HFF-Myc (cell line): ENCODE measurements at regions not wholly inside any gene's neighbourhood (a gene's known extent, or its start where the extent isn't known, plus 50 kb on each side); places are given as distances from the start of the nearest gene placed in this dataset.
A peak's percentile ranks its signal among the peaks of the same experiment; 100 is the strongest.

ENCODE experiments used
- DNase-seq: peaks from one replicate; pipeline ENCODE4 v3.0.0-alpha.2; 2011; ENCODE audit warnings: low read depth; ENCODE audit errors: extremely low read depth
- H3K4me3 ChIP-seq: replicated peaks from 2 replicates; pipeline ENCODE4 v1.5.1; 2011; ENCODE audit warnings: low read depth, mild to moderate bottlenecking, control low read depth, low read length
- TF ChIP-seq, protein P1 (sequence below): IDR thresholded peaks from 2 replicates; pipeline ENCODE4 v1.5.1; 2012; ENCODE audit warnings: mild to moderate bottlenecking, low read depth, low read length, control low read depth; ENCODE audit errors: missing control alignments

DNA sequence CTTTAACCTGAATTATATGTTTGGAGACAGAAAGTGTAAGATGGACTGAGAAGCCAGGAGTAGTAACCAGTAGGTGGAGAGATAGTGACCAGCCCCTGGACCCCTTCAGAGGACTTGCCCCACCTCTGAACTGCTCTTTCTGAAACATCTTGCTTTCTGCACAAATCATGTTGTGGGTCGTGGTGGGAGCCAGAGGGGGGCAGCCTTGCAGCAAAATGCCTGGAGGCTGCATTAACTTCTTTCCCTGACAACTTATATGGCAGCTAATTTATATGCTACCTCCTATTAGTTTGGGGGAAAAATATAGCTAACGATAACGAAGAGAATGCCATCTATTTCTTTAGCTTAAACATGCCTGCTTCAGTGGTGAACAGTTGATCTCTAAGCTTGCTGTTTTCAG, 859.8 kb downstream of the MAFB start:
- H3K4me3 ChIP-seq: no peak overlapping the region
- TF ChIP-seq, protein P1, sequence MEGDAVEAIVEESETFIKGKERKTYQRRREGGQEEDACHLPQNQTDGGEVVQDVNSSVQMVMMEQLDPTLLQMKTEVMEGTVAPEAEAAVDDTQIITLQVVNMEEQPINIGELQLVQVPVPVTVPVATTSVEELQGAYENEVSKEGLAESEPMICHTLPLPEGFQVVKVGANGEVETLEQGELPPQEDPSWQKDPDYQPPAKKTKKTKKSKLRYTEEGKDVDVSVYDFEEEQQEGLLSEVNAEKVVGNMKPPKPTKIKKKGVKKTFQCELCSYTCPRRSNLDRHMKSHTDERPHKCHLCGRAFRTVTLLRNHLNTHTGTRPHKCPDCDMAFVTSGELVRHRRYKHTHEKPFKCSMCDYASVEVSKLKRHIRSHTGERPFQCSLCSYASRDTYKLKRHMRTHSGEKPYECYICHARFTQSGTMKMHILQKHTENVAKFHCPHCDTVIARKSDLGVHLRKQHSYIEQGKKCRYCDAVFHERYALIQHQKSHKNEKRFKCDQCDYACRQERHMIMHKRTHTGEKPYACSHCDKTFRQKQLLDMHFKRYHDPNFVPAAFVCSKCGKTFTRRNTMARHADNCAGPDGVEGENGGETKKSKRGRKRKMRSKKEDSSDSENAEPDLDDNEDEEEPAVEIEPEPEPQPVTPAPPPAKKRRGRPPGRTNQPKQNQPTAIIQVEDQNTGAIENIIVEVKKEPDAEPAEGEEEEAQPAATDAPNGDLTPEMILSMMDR: peak; percentile 48
- DNase-seq: no peak

DNA sequence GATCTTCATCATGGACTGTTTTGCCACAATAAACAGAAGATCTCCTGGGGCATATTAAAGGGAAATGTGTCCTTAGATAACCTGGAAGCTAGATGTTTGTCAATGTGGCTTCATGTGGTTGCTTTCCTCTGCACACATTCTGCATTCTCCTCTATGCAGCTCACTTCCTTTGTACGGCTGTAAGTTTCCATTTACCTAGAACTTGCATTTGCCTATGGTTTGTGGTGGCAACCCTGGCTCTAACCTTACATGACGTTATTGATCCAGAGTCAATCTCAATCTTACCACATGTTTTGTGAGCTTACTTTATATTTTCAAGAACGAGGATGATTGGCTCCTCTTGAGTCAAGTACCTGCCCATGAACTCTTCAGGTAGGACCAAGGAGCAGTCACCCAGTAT, 863.1 kb downstream of the MAFB start:
- TF ChIP-seq, protein P1: no peak
- H3K4me3 ChIP-seq: no peak overlapping the region
- no peak for DNase-seq

DNA sequence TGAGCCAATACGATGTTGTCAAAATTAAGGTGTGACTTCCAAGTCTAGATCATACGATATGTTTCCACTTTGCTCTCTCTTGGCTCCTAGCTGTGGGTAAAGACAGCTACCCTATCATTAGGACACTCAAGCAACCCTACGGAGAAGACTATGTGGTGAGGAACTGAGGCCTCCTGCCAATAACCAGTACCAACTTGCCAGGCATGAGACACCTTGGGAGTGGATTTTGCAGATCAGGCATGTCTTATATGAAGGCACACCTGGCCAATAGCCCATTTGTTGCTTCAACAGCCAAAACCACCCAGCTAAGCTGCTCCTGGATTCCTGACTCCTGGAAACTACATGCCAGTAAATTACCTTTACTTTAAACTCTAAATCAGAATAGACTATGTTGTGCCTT, 863.4 kb downstream of the DHX35 start:
- TF ChIP-seq, protein P1: no peak
- no peak for DNase-seq
- no peak overlapping the region for H3K4me3 ChIP-seq

DNA sequence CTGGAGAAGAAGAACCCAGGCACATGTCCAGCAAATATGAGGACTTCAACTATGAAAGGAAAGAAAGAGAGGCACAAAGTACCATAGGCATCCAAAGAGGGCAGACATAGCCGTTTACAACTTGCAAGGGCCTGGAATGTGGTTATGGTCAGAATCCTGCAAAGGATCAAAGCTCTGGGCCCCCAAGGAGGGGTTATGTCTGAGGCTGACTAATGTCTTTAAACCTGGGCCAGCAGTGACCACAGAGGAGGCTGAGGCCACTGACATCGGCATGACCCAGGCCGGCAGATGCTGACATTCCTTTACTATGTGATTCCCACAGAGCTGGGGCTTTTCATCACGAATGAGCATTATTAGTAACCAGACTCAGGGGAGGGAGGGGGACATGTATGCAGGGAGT, 861.1 kb downstream of the DHX35 start:
- DNase-seq: peak; percentile 11
- H3K4me3 ChIP-seq: no peak overlapping the region
- TF ChIP-seq, protein P1: no peak

DNA sequence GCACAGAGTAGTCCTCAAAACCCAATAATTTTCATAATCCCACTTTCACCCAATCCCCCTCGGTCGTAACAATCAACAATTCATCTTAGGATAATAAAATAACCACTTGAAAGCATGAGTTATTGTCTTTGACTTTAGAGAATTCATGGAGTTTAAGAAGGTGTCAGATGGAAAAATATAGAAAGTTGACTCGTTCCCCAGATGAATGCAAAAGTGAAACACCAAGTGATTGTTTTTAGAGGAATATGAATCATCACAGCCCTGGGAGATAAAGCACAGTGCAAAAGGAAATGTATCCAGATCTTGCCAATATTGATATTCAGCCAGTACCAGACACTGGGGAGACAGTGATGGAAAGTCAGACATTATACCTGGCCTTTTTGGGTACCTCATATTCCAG, 860.5 kb downstream of the DHX35 start:
- no peak overlapping the region for H3K4me3 ChIP-seq
- TF ChIP-seq, protein P1: no peak
- no peak for DNase-seq

DNA sequence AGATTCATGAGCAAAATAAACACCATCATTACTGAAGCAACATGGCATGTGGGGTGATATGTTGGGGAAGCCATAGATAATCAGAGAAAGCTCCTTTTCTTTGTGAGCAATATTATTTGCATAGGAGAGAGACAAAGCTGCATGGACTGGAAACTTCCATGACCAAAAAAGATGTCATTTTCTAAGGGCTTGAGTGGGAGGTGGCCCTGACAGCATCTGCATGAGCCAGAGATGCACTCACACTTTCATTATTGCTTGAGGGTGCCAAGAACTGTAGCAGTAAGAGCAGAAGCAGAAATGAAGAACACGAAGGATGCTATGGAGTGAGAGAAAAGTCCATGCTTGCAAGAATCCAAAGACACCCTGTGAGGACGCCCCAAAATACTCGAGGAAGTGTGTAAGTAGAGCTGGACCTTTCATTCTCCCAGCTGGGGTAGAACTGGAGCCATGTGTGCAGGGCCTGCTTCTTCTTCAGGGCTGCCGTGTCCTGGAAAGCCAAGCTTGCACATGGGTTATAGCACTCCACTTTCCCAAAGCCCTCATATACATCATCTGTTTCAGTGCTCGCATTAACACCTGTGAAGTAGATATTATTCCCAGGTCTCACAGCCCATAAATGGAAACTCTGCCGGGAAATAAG, 851.2 kb downstream of the DHX35 start:
- TF ChIP-seq, protein P1: no peak
- DNase-seq: no peak
- H3K4me3 ChIP-seq: no peak overlapping the region

DNA sequence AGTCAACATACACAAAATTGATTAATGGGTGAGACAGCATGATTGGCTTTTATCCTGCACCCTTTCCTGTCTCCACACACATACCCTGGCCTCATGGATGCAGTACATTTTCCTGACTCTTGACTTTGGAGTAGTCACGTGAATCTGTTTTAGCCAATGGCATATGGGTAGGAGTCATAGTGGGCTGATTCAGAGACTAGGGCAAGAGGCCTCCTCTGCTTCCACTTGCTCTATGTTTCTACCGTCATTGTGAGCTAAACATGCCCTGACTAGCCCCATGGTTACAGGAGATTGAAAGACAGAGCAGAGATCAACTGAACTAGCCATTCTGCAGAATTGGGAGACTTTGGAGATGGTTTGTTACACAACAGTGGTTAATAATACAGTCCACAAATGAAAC, 850.0 kb downstream of the DHX35 start:
- DNase-seq: no peak
- TF ChIP-seq, protein P1: no peak
- no peak overlapping the region for H3K4me3 ChIP-seq
